ENCODE measurements at regions not wholly inside any gene's neighbourhood (a gene's known extent, or its start where the extent isn't known, plus 50 kb on each side); places are given as distances from the start of the nearest gene placed in this dataset.

- H3K27me3 ChIP-seq: no peaks in the 10 kb centered on the region
- H3K27ac ChIP-seq: no peak overlapping the region
- no peaks in the 10 kb centered on the region for H3K9me3 ChIP-seq
- no peaks in the 10 kb centered on the region for H3K4me1 ChIP-seq
- no peak for TF ChIP-seq CTCF (IDR thresholded peaks at IDR 0.05)
- intact Hi-C loops (cut with DNase I): no loop called here
- no peak for DNase-seq
- FAIRE-seq: no peak
- peak in 3 of 4 donors; percentile 38 to 60 (median 43) for ATAC-seq
- no peaks in the 10 kb centered on the region for H3K36me3 ChIP-seq
- H3K4me3 ChIP-seq: no peak overlapping the region
Observed at GRCh38 chr3:74443102-74443501, 171.4 kb downstream of the CNTN3 start.

- FAIRE-seq (no peak), ATAC-seq (peak in 2 of 4 donors; percentile 44 to 50), DNase-seq (no peak)
- H3K9me3 ChIP-seq: no peaks in the 10 kb centered on the region
- no peaks in the 10 kb centered on the region for H3K36me3 ChIP-seq
- no peak overlapping the region for H3K27ac ChIP-seq
- no peak for TF ChIP-seq CTCF (IDR thresholded peaks at IDR 0.05)
- H3K27me3 ChIP-seq: no peaks in the 10 kb centered on the region
- intact Hi-C loops (cut with DNase I): no loop called here
- H3K4me1 ChIP-seq: no peaks in the 10 kb centered on the region
- H3K4me3 ChIP-seq: no peak overlapping the region
Observed at GRCh38 chr3:74442683-74443082, 171.8 kb downstream of the CNTN3 start.

GRCh38 chr3:74442068-74442467 lies 172.4 kb downstream of the CNTN3 start:
- no peak for DNase-seq
- no peak for ATAC-seq
- TF ChIP-seq CTCF (IDR thresholded peaks at IDR 0.05): no peak
- no peaks in the 10 kb centered on the region for H3K36me3 ChIP-seq
- no peak for FAIRE-seq
- H3K4me3 ChIP-seq: no peak overlapping the region
- H3K27me3 ChIP-seq: no peaks in the 10 kb centered on the region
- no peaks in the 10 kb centered on the region for H3K4me1 ChIP-seq
- WGBS, 2 donors: 78 to 88% methylated on average over 2 of the region's 2 CpGs
- H3K27ac ChIP-seq: no peak overlapping the region
- H3K9me3 ChIP-seq: no peaks in the 10 kb centered on the region
- intact Hi-C loops (cut with DNase I): no loop called here

- Histone ChIP-seq H3K4me1 (no peaks in the 10 kb centered on the region), H3K27me3 (no peaks in the 10 kb centered on the region), H3K4me3 (no peak overlapping the region), H3K36me3 (no peaks in the 10 kb centered on the region), H3K27ac (no peak overlapping the region), H3K9me3 (no peaks in the 10 kb centered on the region)
- no peak for TF ChIP-seq CTCF (IDR thresholded peaks at IDR 0.05)
- intact Hi-C loops (cut with DNase I): no loop called here
- DNase-seq (no peak), FAIRE-seq (no peak), ATAC-seq (no peak)
- 91 to 93% methylated on average over 4 of the region's 4 CpGs for WGBS, 2 donors
Observed at GRCh38 chr3:74436184-74436583, 178.3 kb downstream of the CNTN3 start.

GRCh38 chr3:74435631-74436030 lies 178.8 kb downstream of the CNTN3 start:
- FAIRE-seq: no peak
- no peak for TF ChIP-seq CTCF (IDR thresholded peaks at IDR 0.05)
- 62 to 65% methylated on average over 3 of the region's 3 CpGs for WGBS, 2 donors

More at GRCh38 chr3:74435631-74436030, 178.8 kb downstream of the CNTN3 start:
- DNase-seq (no peak), ATAC-seq (no peak)
- H3K4me3 ChIP-seq: no peak overlapping the region
- H3K27me3 ChIP-seq: no peaks in the 10 kb centered on the region
- no peak overlapping the region for H3K27ac ChIP-seq
- intact Hi-C loops (cut with DNase I): no loop called here
- H3K9me3 ChIP-seq: no peaks in the 10 kb centered on the region
- no peaks in the 10 kb centered on the region for H3K4me1 ChIP-seq
- H3K36me3 ChIP-seq: no peaks in the 10 kb centered on the region

Measured in pancreas (tissue), 10 donors.